PC-3 (cell line): ENCODE measurements at regions not wholly inside any gene's neighbourhood (a gene's known extent, or its start where the extent isn't known, plus 50 kb on each side); places are given as distances from the start of the nearest gene placed in this dataset.

ENCODE experiments used
- ATAC-seq: fragments of 200-7000 bp; cut with Tn5 transposase; 2 replicates; pipeline ENCODE4 v1.9.1; 2020; ENCODE audit warnings: mild to moderate bottlenecking, moderate library complexity
- BruUV-seq: library from RNA; stranded (reverse); fragments of 400-500 nt; replicated peaks from 2 replicates; lab custom pipeline; 2021; lab: Mats Ljungman, UMichigan
- CTCF ChIA-PET: fragments of 300-600 bp; sonication (Branson Sonifier 250); formaldehyde crosslinking; loops from one replicate; lab custom pipeline; 2022; ENCODE audit warnings: antibody characterized with exemption; lab: Charles Lee
- POLR2A ChIA-PET: fragments of 300-600 bp; sonication (Branson Sonifier 250); formaldehyde crosslinking; loops from one replicate; lab custom pipeline; 2022; ENCODE audit warnings: antibody characterized with exemption; ENCODE audit not compliant: unreplicated experiment; lab: Charles Lee
- DNase-seq: peaks from one replicate; pipeline ENCODE4 v3.0.0-alpha.2; 2015
- H2AFZ ChIP-seq: fragments of 300-600 bp; sonication (generic); 2 replicates; pipeline ENCODE4 v1.6.0; 2016; ENCODE audit warnings: antibody characterized with exemption, low read length
- H3F3A ChIP-seq: fragments of 300-600 bp; sonication (generic); one replicate; pipeline ENCODE4 v1.6.0; 2017; ENCODE audit warnings: antibody characterized with exemption, low read length, control low read depth, mild to moderate bottlenecking; ENCODE audit not compliant: unreplicated experiment
- H3K27ac ChIP-seq: fragments of 300-600 bp; sonication (generic); 2 replicates; pipeline ENCODE4 v1.5.1; 2016; ENCODE audit warnings: mild to moderate bottlenecking, low read length
- H3K27me3 ChIP-seq: fragments of 300-600 bp; sonication (generic); 2 replicates; pipeline ENCODE4 v1.6.1; 2016; ENCODE audit warnings: low read length, mixed read lengths
- H3K36me3 ChIP-seq: fragments of 300-600 bp; sonication (generic); 2 replicates; pipeline ENCODE4 v1.6.1; 2016; ENCODE audit warnings: low read depth, mixed run types, low read length, mixed read lengths
- H3K4me1 ChIP-seq: fragments of 300-600 bp; sonication (generic); 2 replicates; pipeline ENCODE4 v1.5.1; 2016; ENCODE audit warnings: low read length; ENCODE audit not compliant: insufficient read depth
- H3K4me2 ChIP-seq: fragments of 300-600 bp; sonication (generic); 2 replicates; pipeline ENCODE4 v1.6.0; 2016; ENCODE audit warnings: low read length
- H3K4me3 ChIP-seq: fragments of 300-600 bp; sonication (generic); 2 replicates; pipeline ENCODE4 v1.5.1; 2016; ENCODE audit warnings: mild to moderate bottlenecking, low read length, mixed read lengths
- H3K79me2 ChIP-seq: fragments of 300-600 bp; sonication (generic); 2 replicates; pipeline ENCODE4 v1.6.1; 2017; ENCODE audit warnings: low read length, mixed read lengths
- H3K9ac ChIP-seq: fragments of 300-600 bp; sonication (generic); 2 replicates; pipeline ENCODE4 v1.6.0; 2016; ENCODE audit warnings: mild to moderate bottlenecking, low read length
- H3K9me2 ChIP-seq: fragments of 300-600 bp; sonication (generic); replicated peaks from 2 replicates; pipeline ENCODE4 v1.6.1; 2016; ENCODE audit warnings: mixed run types, low read length, mixed read lengths
- H3K9me3 ChIP-seq: fragments of 300-600 bp; sonication (generic); 2 replicates; pipeline ENCODE4 v1.6.1; 2016; ENCODE audit warnings: low read length, mixed read lengths
- H4K20me1 ChIP-seq: fragments of 300-600 bp; sonication (generic); 2 replicates; pipeline ENCODE4 v1.6.1; 2016; ENCODE audit warnings: low read length, mixed read lengths
- CTCF ChIP-seq: fragments of 300-600 bp; sonication (generic); conservative IDR thresholded peaks from 2 replicates; pipeline ENCODE4 v1.5.1; 2017; ENCODE audit warnings: antibody characterized with exemption, low read depth, mild to moderate bottlenecking, low read length
- EZH2 ChIP-seq: fragments of 300-600 bp; sonication (generic); IDR thresholded peaks from one replicate; pipeline ENCODE4 v1.6.1; 2017; ENCODE audit warnings: antibody characterized with exemption, mild to moderate bottlenecking, low read length; ENCODE audit not compliant: unreplicated experiment
- EZH2phosphoT487 ChIP-seq: fragments of 300-600 bp; sonication (generic); IDR thresholded peaks from 2 replicates; pipeline ENCODE4 v1.6.1; 2018; ENCODE audit warnings: mild to moderate bottlenecking, antibody characterized with exemption, low read length, borderline replicate concordance
- intact Hi-C: fragments of 100-400 bp; cut with micrococcal nuclease; formaldehyde crosslinking; loops from 2 replicates; pipeline ENCODE4 v1.9.0; 2023

GRCh38 chr1:68623700-68624099 is 126.8 kb upstream of the DEPDC1 start:
- no peaks in the 10 kb centered on the region for H3K4me1 ChIP-seq
- H3K4me2 ChIP-seq, result no peak overlapping the region
- intact Hi-C loops, result no loop called here
- H3K36me3 ChIP-seq, result no peaks in the 10 kb centered on the region
- ChIA-PET CTCF (no interaction called here), POLR2A (no interaction called here)
- no peak overlapping the region for H2AFZ ChIP-seq
- no peak for ATAC-seq
- H3F3A ChIP-seq, result no peaks in the 10 kb centered on the region
- H3K27me3 ChIP-seq, result peaks cover 10% of the 10 kb centered on the region; the same call in 1 of the 2 replicates
- H3K9me3 ChIP-seq, result peaks cover 18% of the 10 kb centered on the region; the same call in 1 of the 2 replicates
- H3K9me2 ChIP-seq, result no peaks in the 10 kb centered on the region
- TF ChIP-seq CTCF, result no peak
- no peak for TF ChIP-seq EZH2
- TF ChIP-seq EZH2phosphoT487, result no peak
- H3K27ac ChIP-seq, result no peak overlapping the region
- BruUV-seq, result no TSS peak
- H3K79me2 ChIP-seq, result no peaks in the 10 kb centered on the region
- H3K9ac ChIP-seq, result no peak overlapping the region
- no peak for DNase-seq
- H3K4me3 ChIP-seq, result no peak overlapping the region
- H4K20me1 ChIP-seq, result no peaks in the 10 kb centered on the region

GRCh38 chr1:68624233-68624632 is 127.4 kb upstream of the DEPDC1 start:
- H3K4me3 ChIP-seq, result no peak overlapping the region
- peak; percentile 63 for DNase-seq
- peaks cover 18% of the 10 kb centered on the region; the same call in 1 of the 2 replicates for H3K9me3 ChIP-seq
- no peaks in the 10 kb centered on the region for H4K20me1 ChIP-seq
- H3K27me3 ChIP-seq, result peaks cover 11% of the 10 kb centered on the region; the same call in 1 of the 2 replicates
- no peaks in the 10 kb centered on the region for H3F3A ChIP-seq
- no TSS peak for BruUV-seq
- H3K9ac ChIP-seq, result no peak overlapping the region
- no peak for TF ChIP-seq EZH2phosphoT487
- TF ChIP-seq CTCF, result no peak
- no peak for TF ChIP-seq EZH2
- ATAC-seq, result peak; percentile 29; the same call in 1 of the 2 replicates
- H2AFZ ChIP-seq, result no peak overlapping the region
- H3K9me2 ChIP-seq, result no peaks in the 10 kb centered on the region
- no peak overlapping the region for H3K27ac ChIP-seq
- no peaks in the 10 kb centered on the region for H3K4me1 ChIP-seq
- H3K36me3 ChIP-seq, result no peaks in the 10 kb centered on the region
- CTCF ChIA-PET, result no interaction called here
- H3K79me2 ChIP-seq, result no peaks in the 10 kb centered on the region
- H3K4me2 ChIP-seq, result no peak overlapping the region
- POLR2A ChIA-PET, result no interaction called here
- intact Hi-C loops, result no loop called here

- ATAC-seq, result no peak
- H3K27me3 ChIP-seq, result peaks cover 25% of the 10 kb centered on the region
- no peaks in the 10 kb centered on the region for H4K20me1 ChIP-seq
- H3F3A ChIP-seq, result no peaks in the 10 kb centered on the region
- H3K9ac ChIP-seq, result no peak overlapping the region
- peaks cover 8% of the 10 kb centered on the region; the same call in 1 of the 2 replicates for H3K9me3 ChIP-seq
- no peak overlapping the region for H3K4me2 ChIP-seq
- CTCF ChIA-PET, result no interaction called here
- H3K9me2 ChIP-seq, result no peaks in the 10 kb centered on the region
- no peaks in the 10 kb centered on the region for H3K36me3 ChIP-seq
- H2AFZ ChIP-seq, result no peak overlapping the region
- H3K27ac ChIP-seq, result no peak overlapping the region
- intact Hi-C loops, result no loop called here
- no peaks in the 10 kb centered on the region for H3K79me2 ChIP-seq
- H3K4me3 ChIP-seq, result no peak overlapping the region
- TF ChIP-seq EZH2phosphoT487 (no peak), EZH2 (no peak), CTCF (no peak)
- BruUV-seq, result no TSS peak
- H3K4me1 ChIP-seq, result no peaks in the 10 kb centered on the region
- POLR2A ChIA-PET, result no interaction called here
- DNase-seq, result no peak
These were observed 128.7 kb upstream of the DEPDC1 start for GRCh38 chr1:68625624-68626023.
